ENCODE measurements at regions not wholly inside any gene's neighbourhood (a gene's known extent, or its start where the extent isn't known, plus 50 kb on each side); places are given as distances from the start of the nearest gene placed in this dataset.

GRCh38 chr5:40376566-40376965 lies 303.1 kb upstream of the PTGER4 start:
- Histone ChIP-seq H3K9ac (ENCODE audit: low read length in 3 of 3) (no peak overlapping the region), H3K4me3 (ENCODE audit: low read length in 3 of 3) (no peak overlapping the region), H3K9me3 (ENCODE audit: control insufficient read depth in 2 of 3, insufficient read depth in 1 of 3, low read length in 3 of 3) (no peaks in the 10 kb centered on the region), H3K4me1 (ENCODE audit: control insufficient read depth in 2 of 3, insufficient read depth in 2 of 3, low read depth in 1 of 3, low read length in 3 of 3) (no peaks in the 10 kb centered on the region), H3K27me3 (ENCODE audit: control insufficient read depth, insufficient read depth, low read length) (no peaks in the 10 kb centered on the region), H3K36me3 (ENCODE audit: control insufficient read depth in 2 of 3, insufficient read depth in 3 of 3, low read length in 3 of 3) (no peaks in the 10 kb centered on the region), H3K27ac (ENCODE audit: low read depth in 2 of 2, low read length in 2 of 2) (no peak overlapping the region)
- intact Hi-C loops (cut with DNase I), result no loop called here
- TF ChIP-seq CTCF (IDR thresholded peaks at IDR 0.05; ENCODE audit: borderline replicate concordance, extremely low read depth, insufficient read depth), result no peak
- no peak for FAIRE-seq
- no peak for DNase-seq

- Histone ChIP-seq H3K27ac (ENCODE audit: low read depth in 2 of 2, low read length in 2 of 2) (no peak overlapping the region), H3K4me1 (ENCODE audit: control insufficient read depth in 2 of 3, insufficient read depth in 2 of 3, low read depth in 1 of 3, low read length in 3 of 3) (no peaks in the 10 kb centered on the region), H3K9me3 (ENCODE audit: control insufficient read depth in 2 of 3, insufficient read depth in 1 of 3, low read length in 3 of 3) (no peaks in the 10 kb centered on the region), H3K9ac (ENCODE audit: low read length in 3 of 3) (no peak overlapping the region), H3K4me3 (ENCODE audit: low read length in 3 of 3) (no peak overlapping the region), H3K36me3 (ENCODE audit: control insufficient read depth in 2 of 3, insufficient read depth in 3 of 3, low read length in 3 of 3) (no peaks in the 10 kb centered on the region), H3K27me3 (ENCODE audit: control insufficient read depth, insufficient read depth, low read length) (no peaks in the 10 kb centered on the region)
- FAIRE-seq (no peak), DNase-seq (peak in 1 of 5 donors; percentile 16)
- intact Hi-C loops (cut with DNase I), result no loop called here
- TF ChIP-seq CTCF (IDR thresholded peaks at IDR 0.05; ENCODE audit: borderline replicate concordance, extremely low read depth, insufficient read depth), result no peak
Measured at GRCh38 chr5:40374853-40375252, 304.9 kb upstream of the PTGER4 start.

- H3K9ac ChIP-seq (ENCODE audit: low read length in 3 of 3), result no peak overlapping the region
- FAIRE-seq, result no peak
- no peaks in the 10 kb centered on the region for H3K27me3 ChIP-seq (ENCODE audit: control insufficient read depth, insufficient read depth, low read length)
Measured at GRCh38 chr5:40368200-40368599, 311.5 kb upstream of the PTGER4 start.

More at GRCh38 chr5:40368200-40368599, 311.5 kb upstream of the PTGER4 start:
- Histone ChIP-seq H3K9me3 (ENCODE audit: control insufficient read depth in 2 of 3, insufficient read depth in 1 of 3, low read length in 3 of 3) (no peaks in the 10 kb centered on the region), H3K27ac (ENCODE audit: low read depth in 2 of 2, low read length in 2 of 2) (no peak overlapping the region), H3K4me1 (ENCODE audit: control insufficient read depth in 2 of 3, insufficient read depth in 2 of 3, low read depth in 1 of 3, low read length in 3 of 3) (no peaks in the 10 kb centered on the region), H3K36me3 (ENCODE audit: control insufficient read depth in 2 of 3, insufficient read depth in 3 of 3, low read length in 3 of 3) (no peaks in the 10 kb centered on the region), H3K4me3 (ENCODE audit: low read length in 3 of 3) (no peak overlapping the region)
- no peak for TF ChIP-seq CTCF (IDR thresholded peaks at IDR 0.05; ENCODE audit: borderline replicate concordance, extremely low read depth, insufficient read depth)
- DNase-seq, result no peak
- intact Hi-C loops (cut with DNase I), result no loop called here
